IMR-90 (cell line): ENCODE measurements at regions not wholly inside any gene's neighbourhood (a gene's known extent, or its start where the extent isn't known, plus 50 kb on each side); places are given as distances from the start of the nearest gene placed in this dataset.

Experiments used
- BHLHE40 ChIP-seq: fragments of 150-350 bp; IDR thresholded peaks from 2 replicates; pipeline ENCODE4 v1.6.1; 2016; ENCODE audit warnings: mild to moderate bottlenecking, low read depth, low read length
- CHD1 ChIP-seq: IDR thresholded peaks from 2 replicates; pipeline ENCODE4 v1.6.1; 2012; ENCODE audit warnings: low read depth, low read length, improper control_type of control experiment
- FOS ChIP-seq: fragments of 150-350 bp; IDR thresholded peaks from 2 replicates; pipeline ENCODE4 v1.6.1; 2016; ENCODE audit warnings: low read depth, low read length
- MAZ ChIP-seq: IDR thresholded peaks from 2 replicates; pipeline ENCODE4 v1.6.1; 2012; ENCODE audit warnings: low read depth, mild to moderate bottlenecking, low read length, improper control_type of control experiment, moderate library complexity, borderline replicate concordance
- MXI1 ChIP-seq: IDR thresholded peaks from 2 replicates; pipeline ENCODE4 v1.6.1; 2012; ENCODE audit warnings: low read depth, mild to moderate bottlenecking, low read length, moderate library complexity, borderline replicate concordance
- POLR2A ChIP-seq: IDR thresholded peaks from 2 replicates; pipeline ENCODE4 v1.6.1; 2012; ENCODE audit warnings: mild to moderate bottlenecking, low read depth, low read length
- RAD21 ChIP-seq: IDR thresholded peaks from 2 replicates; pipeline ENCODE4 v1.6.1; 2012; ENCODE audit warnings: low read length, improper control_type of control experiment
- RCOR1 ChIP-seq: IDR thresholded peaks from 2 replicates; pipeline ENCODE4 v1.6.1; 2012; ENCODE audit warnings: mild to moderate bottlenecking, low read length, improper control_type of control experiment; ENCODE audit not compliant: insufficient replicate concordance
- RFX5 ChIP-seq: IDR thresholded peaks from 2 replicates; pipeline ENCODE4 v1.8.0; 2012; ENCODE audit warnings: low read depth, mild to moderate bottlenecking, low read length, moderate library complexity
- SMC3 ChIP-seq: fragments of 150-350 bp; IDR thresholded peaks from 2 replicates; pipeline ENCODE4 v1.6.1; 2016; ENCODE audit warnings: low read depth, mild to moderate bottlenecking, antibody characterized with exemption, low read length, moderate library complexity
- TF ChIP-seq, protein P1 (sequence below): conservative IDR thresholded peaks from 2 replicates; pipeline ENCODE4 v1.5.1; 2012; ENCODE audit warnings: mild to moderate bottlenecking, low read depth, low read length, improper control_type of control experiment
- TF ChIP-seq, protein P2 (sequence below): fragments of 150-350 bp; IDR thresholded peaks from 2 replicates; pipeline ENCODE4 v1.6.1; 2017; ENCODE audit warnings: mild to moderate bottlenecking, antibody characterized with exemption, low read length, low read depth
- TF ChIP-seq, protein P3 (sequence below): fragments of 150-350 bp; IDR thresholded peaks from 2 replicates; pipeline ENCODE4 v1.6.1; 2016; ENCODE audit warnings: low read depth, mild to moderate bottlenecking, low read length, moderate library complexity, borderline replicate concordance

DNA sequence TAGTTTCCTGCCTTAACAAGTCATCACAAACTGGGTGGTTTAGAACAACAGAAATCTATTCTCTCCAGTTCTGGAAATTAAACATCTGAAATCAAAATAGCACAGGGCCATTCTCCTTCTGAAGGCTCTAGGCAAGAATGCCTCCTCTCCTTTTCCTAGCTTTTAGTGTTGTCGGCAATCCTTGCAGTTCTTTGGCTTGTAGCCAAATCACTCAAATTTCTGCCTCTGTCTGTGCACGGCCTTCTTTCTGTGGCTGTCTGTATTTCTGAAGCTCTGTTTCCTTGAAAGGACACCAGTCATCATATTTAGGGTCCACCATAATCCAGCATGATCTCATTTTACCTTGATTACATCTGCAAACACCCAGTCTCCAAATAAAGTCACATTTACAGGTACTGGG is 795.5 kb downstream of the METTL15 start:
- TF ChIP-seq MAZ (no peak), RAD21 (no peak), FOS (no peak), POLR2A (no peak), BHLHE40 (no peak), MXI1 (no peak), RFX5 (no peak), RCOR1 (no peak), CHD1 (no peak), SMC3 (no peak)
- TF ChIP-seq, protein P1, sequence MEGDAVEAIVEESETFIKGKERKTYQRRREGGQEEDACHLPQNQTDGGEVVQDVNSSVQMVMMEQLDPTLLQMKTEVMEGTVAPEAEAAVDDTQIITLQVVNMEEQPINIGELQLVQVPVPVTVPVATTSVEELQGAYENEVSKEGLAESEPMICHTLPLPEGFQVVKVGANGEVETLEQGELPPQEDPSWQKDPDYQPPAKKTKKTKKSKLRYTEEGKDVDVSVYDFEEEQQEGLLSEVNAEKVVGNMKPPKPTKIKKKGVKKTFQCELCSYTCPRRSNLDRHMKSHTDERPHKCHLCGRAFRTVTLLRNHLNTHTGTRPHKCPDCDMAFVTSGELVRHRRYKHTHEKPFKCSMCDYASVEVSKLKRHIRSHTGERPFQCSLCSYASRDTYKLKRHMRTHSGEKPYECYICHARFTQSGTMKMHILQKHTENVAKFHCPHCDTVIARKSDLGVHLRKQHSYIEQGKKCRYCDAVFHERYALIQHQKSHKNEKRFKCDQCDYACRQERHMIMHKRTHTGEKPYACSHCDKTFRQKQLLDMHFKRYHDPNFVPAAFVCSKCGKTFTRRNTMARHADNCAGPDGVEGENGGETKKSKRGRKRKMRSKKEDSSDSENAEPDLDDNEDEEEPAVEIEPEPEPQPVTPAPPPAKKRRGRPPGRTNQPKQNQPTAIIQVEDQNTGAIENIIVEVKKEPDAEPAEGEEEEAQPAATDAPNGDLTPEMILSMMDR: no peak
- TF ChIP-seq, protein P2, sequence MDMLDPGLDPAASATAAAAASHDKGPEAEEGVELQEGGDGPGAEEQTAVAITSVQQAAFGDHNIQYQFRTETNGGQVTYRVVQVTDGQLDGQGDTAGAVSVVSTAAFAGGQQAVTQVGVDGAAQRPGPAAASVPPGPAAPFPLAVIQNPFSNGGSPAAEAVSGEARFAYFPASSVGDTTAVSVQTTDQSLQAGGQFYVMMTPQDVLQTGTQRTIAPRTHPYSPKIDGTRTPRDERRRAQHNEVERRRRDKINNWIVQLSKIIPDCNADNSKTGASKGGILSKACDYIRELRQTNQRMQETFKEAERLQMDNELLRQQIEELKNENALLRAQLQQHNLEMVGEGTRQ: no peak
- TF ChIP-seq, protein P3, sequence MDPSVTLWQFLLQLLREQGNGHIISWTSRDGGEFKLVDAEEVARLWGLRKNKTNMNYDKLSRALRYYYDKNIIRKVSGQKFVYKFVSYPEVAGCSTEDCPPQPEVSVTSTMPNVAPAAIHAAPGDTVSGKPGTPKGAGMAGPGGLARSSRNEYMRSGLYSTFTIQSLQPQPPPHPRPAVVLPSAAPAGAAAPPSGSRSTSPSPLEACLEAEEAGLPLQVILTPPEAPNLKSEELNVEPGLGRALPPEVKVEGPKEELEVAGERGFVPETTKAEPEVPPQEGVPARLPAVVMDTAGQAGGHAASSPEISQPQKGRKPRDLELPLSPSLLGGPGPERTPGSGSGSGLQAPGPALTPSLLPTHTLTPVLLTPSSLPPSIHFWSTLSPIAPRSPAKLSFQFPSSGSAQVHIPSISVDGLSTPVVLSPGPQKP: no peak
